DMS153 treated with DMSO at 0.1 percent for 48 hours (cell line): ENCODE measurements at regions not wholly inside any gene's neighbourhood (a gene's known extent, or its start where the extent isn't known, plus 50 kb on each side); places are given as distances from the start of the nearest gene placed in this dataset.
"Not testable (repeated sequence)": the region's sequence is repeated elsewhere in the genome, so short reads cannot be mapped to it uniquely, and the experiment has no call there.

Experiments used
- DNase-seq: peaks from one replicate; lab custom pipeline; 2025; ENCODE audit not compliant: unreplicated experiment; lab: John Stamatoyannopoulos, UW

GRCh38 chr6:141460743-141461484 is 671.8 kb upstream of the GJE1 start:
- no peak for DNase-seq

GRCh38 chr6:141460245-141460644 is 672.5 kb upstream of the GJE1 start:
- not testable (repeated sequence) for DNase-seq

- DNase-seq: not testable (repeated sequence)
Measured at GRCh38 chr6:141457984-141458383, 674.7 kb upstream of the GJE1 start.

GRCh38 chr6:141452354-141452686 is 680.4 kb upstream of the GJE1 start:
- no peak for DNase-seq

GRCh38 chr6:141451511-141452353 is 681.0 kb upstream of the GJE1 start:
- no peak for DNase-seq

- no peak for DNase-seq
Measured at GRCh38 chr6:141451181-141451510, 681.6 kb upstream of the GJE1 start.

GRCh38 chr6:141445928-141446628 is 686.6 kb upstream of the GJE1 start:
- DNase-seq: no peak

DNA sequence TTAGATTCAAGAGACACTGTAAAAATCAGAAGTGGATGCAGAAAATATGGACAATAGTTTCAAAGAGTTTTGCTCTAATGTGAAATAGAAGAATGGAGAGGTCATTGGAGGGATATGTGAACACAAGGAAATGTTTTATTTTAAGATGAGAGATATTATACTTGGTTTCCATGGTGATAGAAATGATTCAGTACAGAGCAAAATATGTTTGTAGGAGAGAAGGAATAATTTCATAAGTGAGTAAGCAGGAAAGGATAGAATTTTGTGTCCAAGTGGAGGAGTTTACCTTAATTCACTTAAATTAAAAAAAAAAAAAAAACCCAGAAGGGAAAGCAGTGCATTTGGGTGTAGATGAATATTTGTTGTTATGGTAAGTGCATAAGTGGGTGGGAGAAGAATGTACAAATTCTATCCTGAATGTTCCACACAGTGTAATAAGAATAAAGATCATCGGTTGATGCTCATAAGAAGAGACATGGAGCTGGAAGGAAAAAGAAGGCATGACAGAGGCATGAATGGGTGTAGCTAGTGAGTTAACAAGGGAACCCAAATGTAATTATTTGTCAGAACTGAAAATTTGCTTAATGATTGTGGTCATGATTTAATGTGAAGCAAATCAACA is 688.9 kb upstream of the GJE1 start:
- no peak for DNase-seq

GRCh38 chr6:141443032-141443431 is 689.7 kb upstream of the GJE1 start:
- DNase-seq: no peak

GRCh38 chr6:141439513-141439912 is 693.2 kb upstream of the GJE1 start:
- DNase-seq: no peak

- no peak for DNase-seq
Measured at GRCh38 chr6:141437685-141438084, 695.0 kb upstream of the GJE1 start.

DNA sequence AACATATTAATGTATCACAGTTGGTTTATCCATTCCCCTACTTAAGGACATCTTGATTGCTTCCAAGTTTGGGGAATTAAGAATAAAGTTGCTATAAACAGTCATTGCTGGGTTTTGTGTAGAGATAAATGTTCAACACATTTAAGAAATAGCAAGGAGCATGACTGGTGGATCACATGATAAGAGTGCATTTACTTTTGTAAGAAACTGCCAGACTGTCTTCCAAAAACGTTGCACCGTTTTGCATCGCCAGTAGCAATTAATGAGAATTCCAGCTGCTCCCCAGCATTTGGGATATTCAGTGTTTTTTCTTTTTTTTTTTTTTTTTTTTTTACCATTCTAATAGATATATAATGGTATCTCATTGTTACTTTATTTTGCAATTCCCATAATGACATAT is 695.7 kb upstream of the GJE1 start:
- no peak for DNase-seq

GRCh38 chr6:141426400-141426980 is 706.2 kb upstream of the GJE1 start:
- DNase-seq: no peak

- DNase-seq: no peak
Measured at GRCh38 chr6:141421378-141421777, 711.3 kb upstream of the GJE1 start.

- DNase-seq: no peak
Measured at GRCh38 chr6:141418076-141418475, 714.6 kb upstream of the GJE1 start.

GRCh38 chr6:141415896-141416295 is 716.8 kb upstream of the GJE1 start:
- DNase-seq: no peak

DNA sequence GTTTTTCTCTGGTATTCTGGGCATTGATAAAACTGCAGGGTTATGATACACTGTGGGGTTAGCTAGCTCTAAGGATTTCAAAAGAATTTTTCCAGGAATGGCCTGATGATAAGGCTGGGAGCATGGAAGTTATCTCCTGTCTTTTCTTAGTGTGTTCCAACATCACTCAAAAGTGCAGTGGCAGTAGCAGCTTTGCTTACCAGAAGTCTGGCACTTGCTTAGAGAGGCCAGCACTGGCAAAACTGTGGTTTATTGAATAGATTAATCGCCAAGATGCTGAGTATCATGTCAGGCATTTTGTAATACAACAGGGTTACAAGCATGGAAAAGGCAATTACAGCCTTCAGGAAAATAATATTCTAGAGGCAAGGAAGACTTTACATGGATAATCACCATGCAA is 719.5 kb upstream of the GJE1 start:
- DNase-seq: no peak

DNA sequence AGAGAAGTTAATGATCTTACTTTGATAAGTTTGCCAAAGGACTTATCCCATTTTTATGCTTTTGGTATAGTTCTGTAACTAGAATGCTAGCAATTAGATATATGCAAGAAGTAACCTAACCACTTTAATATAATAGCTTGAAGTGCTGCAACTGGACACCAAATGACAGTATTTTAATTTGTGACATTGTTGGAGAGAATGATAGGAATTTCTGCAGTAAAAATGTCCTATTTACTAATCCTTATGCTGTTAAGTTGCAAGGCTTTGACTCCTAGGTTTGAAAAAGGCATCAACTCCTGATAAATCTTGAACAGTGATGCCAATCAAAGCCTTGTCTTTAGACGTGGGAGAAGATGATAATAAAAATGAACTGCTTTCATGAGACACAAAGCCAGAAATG is 726.0 kb upstream of the GJE1 start:
- no peak for DNase-seq

- no peak for DNase-seq
Measured at GRCh38 chr6:141403827-141404226, 728.9 kb upstream of the GJE1 start.

- DNase-seq: no peak
Measured at GRCh38 chr6:141403103-141403502, 729.6 kb upstream of the GJE1 start.

GRCh38 chr6:141402489-141402888 is 730.2 kb upstream of the GJE1 start:
- DNase-seq: no peak
